ENCODE measurements at regions not wholly inside any gene's neighbourhood (a gene's known extent, or its start where the extent isn't known, plus 50 kb on each side); places are given as distances from the start of the nearest gene placed in this dataset.

- no peak overlapping the region for H3K27ac ChIP-seq
- H3K36me3 ChIP-seq: no peaks in the 10 kb centered on the region
- no peak overlapping the region for H3K4me3 ChIP-seq
- no peaks in the 10 kb centered on the region for H3K27me3 ChIP-seq
- TF ChIP-seq EP300 (IDR thresholded peaks at IDR 0.05): no peak
- no peak for TF ChIP-seq POLR2A (IDR thresholded peaks at IDR 0.05)
- no peak for TF ChIP-seq CTCF (IDR thresholded peaks at IDR 0.05)
- TF ChIP-seq POLR2AphosphoS5 (IDR thresholded peaks at IDR 0.05): no peak
- WGBS: 76% methylated on average over 1 of the region's 1 CpG
- DNase-seq (ENCODE audit: low spot score in 2 of 2): no peak
- H3K4me1 ChIP-seq: peaks cover 4% of the 10 kb centered on the region
- H3K9me3 ChIP-seq: no peaks in the 10 kb centered on the region
Observed at GRCh38 chr2:181772777-181773176, 92.5 kb upstream of the NEUROD1 start.

- TF ChIP-seq EP300 (IDR thresholded peaks at IDR 0.05) (no peak), POLR2AphosphoS5 (IDR thresholded peaks at IDR 0.05) (no peak), POLR2A (IDR thresholded peaks at IDR 0.05) (no peak), CTCF (IDR thresholded peaks at IDR 0.05) (no peak)
- H3K27me3 ChIP-seq: no peaks in the 10 kb centered on the region
- no peaks in the 10 kb centered on the region for H3K9me3 ChIP-seq
- no peak overlapping the region for H3K4me3 ChIP-seq
- no peaks in the 10 kb centered on the region for H3K36me3 ChIP-seq
- peaks cover 7% of the 10 kb centered on the region for H3K4me1 ChIP-seq
- H3K27ac ChIP-seq: no peak overlapping the region
- no peak for DNase-seq (ENCODE audit: low spot score in 2 of 2)
- 76% methylated on average over 4 of the region's 4 CpGs for WGBS
Observed at GRCh38 chr2:181774685-181775084, 94.4 kb upstream of the NEUROD1 start.

GRCh38 chr2:181776336-181776735 lies 96.0 kb upstream of the NEUROD1 start:
- Histone ChIP-seq H3K4me1 (peaks cover 17% of the 10 kb centered on the region), H3K4me3 (no peak overlapping the region), H3K27ac (no peak overlapping the region), H3K9me3 (no peaks in the 10 kb centered on the region), H3K27me3 (no peaks in the 10 kb centered on the region), H3K36me3 (no peaks in the 10 kb centered on the region)
- no peak for DNase-seq (ENCODE audit: low spot score in 2 of 2)
- no peak for TF ChIP-seq CTCF (IDR thresholded peaks at IDR 0.05)
- no peak for TF ChIP-seq POLR2AphosphoS5 (IDR thresholded peaks at IDR 0.05)
- TF ChIP-seq EP300 (IDR thresholded peaks at IDR 0.05): no peak
- no peak for TF ChIP-seq POLR2A (IDR thresholded peaks at IDR 0.05)
- 70% methylated on average over 3 of the region's 3 CpGs for WGBS

- 79% methylated on average over 3 of the region's 3 CpGs for WGBS
- H3K36me3 ChIP-seq: no peaks in the 10 kb centered on the region
- H3K4me1 ChIP-seq: peaks cover 17% of the 10 kb centered on the region
- no peak overlapping the region for H3K27ac ChIP-seq
- H3K4me3 ChIP-seq: no peak overlapping the region
- no peaks in the 10 kb centered on the region for H3K27me3 ChIP-seq
- H3K9me3 ChIP-seq: no peaks in the 10 kb centered on the region
- TF ChIP-seq POLR2AphosphoS5 (IDR thresholded peaks at IDR 0.05) (no peak), EP300 (IDR thresholded peaks at IDR 0.05) (no peak), CTCF (IDR thresholded peaks at IDR 0.05) (no peak), POLR2A (IDR thresholded peaks at IDR 0.05) (no peak)
- no peak for DNase-seq (ENCODE audit: low spot score in 2 of 2)
Observed at GRCh38 chr2:181777734-181778133, 97.4 kb upstream of the NEUROD1 start.

- Histone ChIP-seq H3K9me3 (no peaks in the 10 kb centered on the region), H3K36me3 (no peaks in the 10 kb centered on the region), H3K4me1 (peaks cover 17% of the 10 kb centered on the region), H3K4me3 (no peak overlapping the region), H3K27me3 (no peaks in the 10 kb centered on the region), H3K27ac (no peak overlapping the region)
- WGBS: 66% methylated on average over 2 of the region's 2 CpGs
- TF ChIP-seq CTCF (IDR thresholded peaks at IDR 0.05): no peak
- no peak for TF ChIP-seq EP300 (IDR thresholded peaks at IDR 0.05)
- TF ChIP-seq POLR2AphosphoS5 (IDR thresholded peaks at IDR 0.05): no peak
- TF ChIP-seq POLR2A (IDR thresholded peaks at IDR 0.05): no peak
- no peak for DNase-seq (ENCODE audit: low spot score in 2 of 2)
Observed at GRCh38 chr2:181778621-181779201, 98.4 kb upstream of the NEUROD1 start.

Measured in suprapubic skin (tissue), 4 donors.